OCI-LY7 (cell line): ENCODE measurements at regions not wholly inside any gene's neighbourhood (a gene's known extent, or its start where the extent isn't known, plus 50 kb on each side); places are given as distances from the start of the nearest gene placed in this dataset.
"Not testable (repeated sequence)": the region's sequence is repeated elsewhere in the genome, so short reads cannot be mapped to it uniquely, and the experiment has no call there.

Experiments
- BruUV-seq: library from RNA; stranded (reverse); fragments of 400-500 nt; replicated peaks from 2 replicates; lab custom pipeline; 2021; lab: Mats Ljungman, UMichigan
- CTCF ChIA-PET: fragments of 300-600 bp; sonication (Branson Sonifier 250); formaldehyde crosslinking; loops from one replicate; lab custom pipeline; 2022; ENCODE audit warnings: antibody characterized with exemption; ENCODE audit not compliant: unreplicated experiment; lab: Charles Lee
- POLR2A ChIA-PET: fragments of 300-600 bp; sonication (Branson Sonifier 250); formaldehyde crosslinking; loops from one replicate; lab custom pipeline; 2022; ENCODE audit warnings: antibody characterized with exemption; lab: Charles Lee
- DNase-seq: peaks from one replicate; pipeline ENCODE4 v3.0.0-alpha.2; 2015; ENCODE audit warnings: low spot score
- H2AFZ ChIP-seq: fragments of 200-600 bp; sonication (generic), shearing (Covaris generic); 2 replicates; pipeline ENCODE4 v1.6.1; 2014; ENCODE audit warnings: mild to moderate bottlenecking, antibody characterized with exemption, low read length, moderate library complexity
- H3K27ac ChIP-seq: fragments of 200-600 bp; sonication (generic); 2 replicates; pipeline ENCODE4 v1.5.1; 2014; ENCODE audit warnings: mixed run types, low read depth, mild to moderate bottlenecking, moderate library complexity, low read length, inconsistent platforms; ENCODE audit not compliant: poor library complexity, severe bottlenecking
- H3K36me3 ChIP-seq: fragments of 200-600 bp; sonication (generic); 2 replicates; pipeline ENCODE4 v1.6.1; 2014; ENCODE audit warnings: mild to moderate bottlenecking, antibody characterized with exemption, low read length, moderate library complexity, mixed read lengths; ENCODE audit not compliant: insufficient read depth
- H3K4me1 ChIP-seq: fragments of 200-600 bp; sonication (generic); 2 replicates; pipeline ENCODE4 v1.5.1; 2014; ENCODE audit warnings: mild to moderate bottlenecking, low read length; ENCODE audit not compliant: insufficient read depth, poor library complexity, severe bottlenecking
- H3K4me2 ChIP-seq: fragments of 200-600 bp; sonication (generic); 2 replicates; pipeline ENCODE4 v1.6.1; 2014; ENCODE audit warnings: mild to moderate bottlenecking, low read length
- H3K4me3 ChIP-seq: fragments of 200-600 bp; sonication (generic); 2 replicates; pipeline ENCODE4 v1.5.1; 2014; ENCODE audit warnings: mild to moderate bottlenecking, low read depth, low read length; ENCODE audit not compliant: poor library complexity, severe bottlenecking
- H3K79me2 ChIP-seq: fragments of 200-600 bp; sonication (generic); 2 replicates; pipeline ENCODE4 v1.6.1; 2016; ENCODE audit warnings: low read depth, mild to moderate bottlenecking, low read length, moderate library complexity, mixed read lengths; ENCODE audit not compliant: insufficient read depth
- H3K9me2 ChIP-seq: fragments of 200-600 bp; sonication (generic); 2 replicates; pipeline ENCODE4 v1.6.1; 2016; ENCODE audit warnings: mild to moderate bottlenecking, low read length, mixed read lengths; ENCODE audit not compliant: insufficient read depth
- H3K9me3 ChIP-seq: fragments of 200-600 bp; sonication (generic); 2 replicates; pipeline ENCODE4 v1.6.1; 2014; ENCODE audit warnings: mild to moderate bottlenecking, mixed run types, low read length, mixed read lengths
- H4K20me1 ChIP-seq: fragments of 200-600 bp; sonication (generic); 2 replicates; pipeline ENCODE4 v1.6.1; 2014; ENCODE audit warnings: mild to moderate bottlenecking, antibody characterized with exemption, low read length, moderate library complexity, mixed read lengths; ENCODE audit not compliant: insufficient read depth
- CTCF ChIP-seq: fragments of 200-600 bp; sonication (generic); conservative IDR thresholded peaks from 2 replicates; pipeline ENCODE4 v1.5.1; 2014; ENCODE audit warnings: mild to moderate bottlenecking, antibody characterized with exemption, low read length, moderate library complexity, mixed read lengths
- EZH2phosphoT487 ChIP-seq: fragments of 200-600 bp; sonication (generic); IDR thresholded peaks from 2 replicates; pipeline ENCODE4 v1.6.1; 2018; ENCODE audit warnings: low read depth, borderline replicate concordance, mild to moderate bottlenecking, mixed run types, antibody characterized with exemption, low read length, moderate library complexity, mixed read lengths
- intact Hi-C: fragments of 100-400 bp; cut with micrococcal nuclease; formaldehyde crosslinking; loops from one replicate; pipeline ENCODE4 v1.10.0; 2022; ENCODE audit not compliant: unreplicated experiment

DNA sequence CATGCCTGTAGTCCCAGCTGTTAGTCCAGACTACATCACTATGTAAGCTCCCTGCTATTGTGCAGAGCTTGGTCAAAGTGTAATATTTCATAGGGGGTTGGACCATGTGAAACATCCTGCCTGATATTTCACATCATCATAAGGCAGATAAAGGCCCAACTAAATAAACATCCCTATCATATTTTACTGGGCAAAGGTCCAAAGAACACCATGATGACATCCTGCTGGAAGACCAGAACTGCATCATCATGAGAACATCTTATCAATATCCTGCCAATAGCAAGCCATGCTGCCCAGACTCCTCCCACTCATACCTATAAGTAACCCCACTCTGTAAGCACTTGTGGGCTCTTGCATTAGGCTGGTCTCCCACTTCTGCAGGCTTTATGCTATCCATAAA, 88.6 kb downstream of the EIF1AY start:
- Histone ChIP-seq H3K36me3 (no peaks in the 10 kb centered on the region), H3K9me2 (no peaks in the 10 kb centered on the region), H3K4me1 (no peaks in the 10 kb centered on the region), H3K4me3 (no peak overlapping the region), H3K9me3 (no peaks in the 10 kb centered on the region), H3K27ac (no peak overlapping the region), H3K79me2 (no peaks in the 10 kb centered on the region), H4K20me1 (no peaks in the 10 kb centered on the region), H3K4me2 (no peak overlapping the region), H2AFZ (no peak overlapping the region)
- no TSS peak for BruUV-seq
- intact Hi-C loops, result no loop called here
- TF ChIP-seq EZH2phosphoT487 (no peak), CTCF (no peak)
- ChIA-PET CTCF (no interaction called here), POLR2A (no interaction called here)
- DNase-seq, result no peak

DNA sequence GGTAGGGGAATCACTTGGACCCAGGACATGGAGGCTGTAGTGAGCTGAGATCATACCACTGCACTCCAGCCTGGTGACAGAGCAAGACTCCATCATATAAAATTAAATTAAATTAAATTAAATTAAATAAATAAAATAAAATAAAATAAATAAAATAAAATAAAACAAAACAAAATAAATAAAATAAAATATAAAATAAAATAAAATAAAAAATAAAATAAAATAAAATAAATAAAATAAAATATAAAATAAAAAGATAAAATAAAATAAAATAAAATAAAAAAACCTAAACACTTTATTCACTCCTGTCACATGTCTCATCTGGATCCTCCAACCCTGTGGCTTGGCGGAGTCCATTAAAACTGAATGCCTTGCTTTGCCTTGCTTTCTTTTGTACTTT, 89.8 kb downstream of the EIF1AY start:
- CTCF ChIA-PET, BruUV-seq, H3K4me1 ChIP-seq, H3K9me2 ChIP-seq, H3K27ac ChIP-seq, H3K4me3 ChIP-seq, H3K9me3 ChIP-seq, H2AFZ ChIP-seq, DNase-seq, intact Hi-C loops, POLR2A ChIA-PET, H4K20me1 ChIP-seq, H3K79me2 ChIP-seq, H3K36me3 ChIP-seq, H3K4me2 ChIP-seq: not testable (repeated sequence)

- H3K4me3 ChIP-seq, result no peak overlapping the region
- no peak for DNase-seq
- no peak overlapping the region for H2AFZ ChIP-seq
- H3K79me2 ChIP-seq, result no peaks in the 10 kb centered on the region
- intact Hi-C loops, result no loop called here
- no peak overlapping the region for H3K4me2 ChIP-seq
- ChIA-PET POLR2A (no interaction called here), CTCF (no interaction called here)
- no TSS peak for BruUV-seq
- H3K4me1 ChIP-seq, result no peaks in the 10 kb centered on the region
- TF ChIP-seq EZH2phosphoT487 (no peak), CTCF (no peak)
- H3K9me2 ChIP-seq, result no peaks in the 10 kb centered on the region
- no peak overlapping the region for H3K27ac ChIP-seq
- no peaks in the 10 kb centered on the region for H3K36me3 ChIP-seq
- H4K20me1 ChIP-seq, result no peaks in the 10 kb centered on the region
- H3K9me3 ChIP-seq, result no peaks in the 10 kb centered on the region
Observed at GRCh38 chrY:20681935-20682334, 74.0 kb upstream of the RPS4Y2 start.
